HG03520 (cell line): ENCODE measurements at regions not wholly inside any gene's neighbourhood (a gene's known extent, or its start where the extent isn't known, plus 50 kb on each side); places are given as distances from the start of the nearest gene placed in this dataset.

ENCODE experiments used
- ATAC-seq: cut with Tn5 transposase; IDR thresholded peaks from one replicate; pipeline ENCODE4 v1.9.1; 2021; ENCODE audit warnings: mild to moderate bottlenecking, moderate library complexity; ENCODE audit not compliant: unreplicated experiment

DNA sequence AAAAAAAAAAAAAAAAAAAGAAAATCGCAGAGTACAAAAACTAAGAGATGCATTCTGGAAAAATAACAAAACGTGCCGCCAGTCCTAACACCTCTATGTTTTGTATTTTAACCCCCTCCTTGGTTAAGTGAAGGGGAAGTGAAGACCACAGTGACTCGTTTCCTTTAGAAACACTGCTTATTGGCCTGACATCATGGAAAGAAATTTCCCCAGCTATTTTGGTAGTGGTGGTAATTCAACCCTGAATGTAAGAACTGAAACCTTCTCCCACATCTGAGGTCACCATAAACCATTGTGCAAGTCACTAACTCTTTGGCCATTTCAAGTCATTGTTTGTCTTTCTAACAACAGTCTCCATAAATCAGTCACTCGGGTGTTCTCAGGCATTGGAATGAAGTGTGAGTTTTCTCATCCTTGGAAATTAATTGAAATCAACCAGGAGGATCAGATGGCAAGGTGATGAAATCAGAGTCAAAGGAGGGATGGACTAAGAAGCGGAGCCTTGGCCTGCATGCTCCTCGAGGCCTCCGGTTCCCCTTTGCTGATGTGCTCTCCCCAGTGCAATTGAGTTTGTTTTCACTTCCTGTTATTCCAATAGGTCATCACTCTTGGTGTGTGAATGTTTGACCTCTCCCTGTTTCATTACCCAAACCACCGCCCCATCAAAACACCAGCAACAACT lies 443.9 kb downstream of the FGF9 start:
- peak; percentile 92 for ATAC-seq

DNA sequence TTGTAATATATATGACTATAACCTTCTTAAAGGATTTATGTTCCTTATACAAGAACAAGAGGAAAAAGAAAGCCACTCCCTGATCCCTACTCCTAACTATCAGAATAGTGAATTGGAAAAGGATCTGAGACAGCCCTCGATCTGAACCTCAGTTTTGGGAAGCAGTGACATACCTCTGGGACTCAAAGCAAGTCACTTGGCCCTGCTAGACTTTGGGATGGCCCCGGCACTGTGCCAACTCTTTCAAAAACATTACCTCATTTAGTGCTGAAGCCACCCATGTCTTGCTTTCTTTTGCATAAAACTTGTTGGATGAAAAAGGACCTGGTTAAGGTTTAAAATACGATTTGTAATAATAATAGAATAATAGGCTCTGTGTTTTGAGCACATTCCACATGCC lies 447.3 kb downstream of the FGF9 start:
- ATAC-seq, result no peak

DNA sequence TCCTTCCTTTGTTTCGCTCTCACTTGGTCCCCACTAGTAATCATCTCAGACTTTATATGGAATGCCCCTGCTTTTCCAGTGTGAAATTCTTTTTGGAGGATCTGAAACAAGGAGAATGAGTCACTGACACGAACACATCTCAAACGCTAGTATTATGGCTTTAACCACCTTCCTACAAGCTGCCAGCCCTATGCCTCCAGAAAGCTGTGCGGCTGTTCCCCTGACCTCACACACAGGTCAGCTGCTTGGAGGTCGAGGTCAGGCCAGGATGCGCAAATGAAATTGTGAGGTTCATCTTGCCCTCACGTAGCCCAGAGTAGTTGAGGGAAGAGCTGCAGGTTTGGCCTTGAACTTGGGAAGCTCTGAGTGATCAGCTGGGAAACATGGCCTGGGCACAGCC lies 449.8 kb downstream of the FGF9 start:
- no peak for ATAC-seq

DNA sequence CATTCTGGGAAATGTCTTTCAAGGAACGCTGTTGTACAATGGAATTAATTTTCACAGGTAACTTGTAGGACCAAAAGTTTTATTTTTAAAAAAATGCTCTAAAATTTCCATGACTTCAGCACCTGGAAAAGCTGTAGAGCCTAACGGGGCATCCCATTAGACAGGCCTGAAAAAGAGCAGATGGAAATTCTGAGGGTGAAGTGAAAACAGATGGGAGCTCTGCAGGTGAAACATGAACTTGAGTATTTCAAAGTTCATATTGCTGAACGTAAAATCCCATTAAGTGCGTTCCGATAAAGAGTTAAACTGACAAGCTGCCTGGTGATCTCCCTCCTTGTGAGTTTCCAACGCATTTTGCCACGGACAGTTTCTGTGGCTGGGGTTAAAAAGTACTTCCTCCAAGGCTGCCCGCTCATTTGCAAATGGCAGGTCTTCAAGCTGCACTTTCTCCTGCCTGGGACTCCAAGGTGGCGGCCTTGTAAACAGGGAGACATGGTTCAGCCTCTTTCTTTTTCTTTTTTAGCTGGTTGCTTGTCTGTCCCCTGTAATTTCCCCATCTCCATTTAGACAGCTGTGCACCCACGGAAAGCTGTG lies 450.4 kb downstream of the FGF9 start:
- ATAC-seq, result no peak

DNA sequence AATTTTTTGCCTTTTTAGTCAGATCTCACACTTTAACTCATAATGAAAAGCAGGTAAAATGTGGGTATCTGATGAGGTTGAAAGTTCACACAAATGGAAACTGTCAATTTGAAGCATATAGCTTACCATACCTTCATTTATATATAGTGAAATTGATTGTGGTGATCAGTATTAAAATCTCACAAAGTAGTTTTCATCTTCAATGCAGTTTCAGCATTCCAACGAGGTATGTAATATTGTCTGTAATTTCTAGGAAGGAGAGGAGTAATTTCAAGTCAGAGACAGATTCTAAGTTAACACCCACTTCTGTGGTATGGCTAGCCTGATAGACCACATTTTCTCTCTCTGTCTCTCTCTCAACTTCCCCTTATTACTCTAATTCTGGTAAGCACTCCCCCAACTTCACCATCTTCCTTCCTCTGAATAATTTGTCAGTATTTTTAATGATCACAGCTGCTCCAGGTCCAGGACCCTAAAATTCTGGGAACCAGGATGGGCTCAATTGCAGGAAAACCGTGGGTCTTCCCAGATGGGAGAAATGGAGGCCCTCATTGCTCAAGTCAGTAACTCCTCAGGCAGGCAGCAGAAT lies 455.7 kb downstream of the FGF9 start:
- peak; percentile 96 for ATAC-seq

DNA sequence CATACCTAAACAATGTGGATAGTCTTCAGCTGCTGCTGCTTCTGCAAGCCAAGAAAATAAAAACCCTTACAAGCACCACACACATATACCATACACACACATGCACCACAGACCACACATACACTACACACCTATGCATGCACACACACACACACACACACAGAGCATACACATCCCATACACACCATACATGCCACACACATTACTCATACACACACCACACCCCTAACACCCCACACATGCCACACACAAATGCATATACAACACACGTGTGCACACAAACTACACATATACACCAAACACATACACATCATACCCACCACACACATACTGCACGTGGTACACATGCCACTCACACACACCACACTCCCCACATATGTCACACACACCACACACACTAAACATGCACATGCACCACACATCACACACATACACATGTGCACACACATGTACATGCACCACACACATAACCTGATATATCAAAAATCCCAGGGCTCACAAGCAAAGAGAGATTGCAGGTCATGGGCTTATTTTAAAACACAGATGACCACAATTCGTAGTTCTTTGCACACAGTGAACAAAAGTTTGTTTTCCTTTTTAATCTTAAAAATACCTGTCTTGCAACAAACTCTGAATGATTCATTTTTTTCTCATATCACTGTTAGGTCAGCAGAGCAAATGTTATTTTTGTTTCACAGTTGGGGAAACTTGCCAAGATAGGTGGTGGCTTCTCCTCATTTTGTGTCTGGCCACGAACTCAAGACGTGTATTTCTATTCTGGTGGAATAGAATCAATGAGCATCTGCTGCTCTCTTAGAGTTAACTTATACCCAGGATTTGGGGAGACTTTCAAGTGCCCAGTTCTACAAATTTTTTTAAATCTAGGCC lies 456.6 kb downstream of the FGF9 start:
- ATAC-seq, result no peak

DNA sequence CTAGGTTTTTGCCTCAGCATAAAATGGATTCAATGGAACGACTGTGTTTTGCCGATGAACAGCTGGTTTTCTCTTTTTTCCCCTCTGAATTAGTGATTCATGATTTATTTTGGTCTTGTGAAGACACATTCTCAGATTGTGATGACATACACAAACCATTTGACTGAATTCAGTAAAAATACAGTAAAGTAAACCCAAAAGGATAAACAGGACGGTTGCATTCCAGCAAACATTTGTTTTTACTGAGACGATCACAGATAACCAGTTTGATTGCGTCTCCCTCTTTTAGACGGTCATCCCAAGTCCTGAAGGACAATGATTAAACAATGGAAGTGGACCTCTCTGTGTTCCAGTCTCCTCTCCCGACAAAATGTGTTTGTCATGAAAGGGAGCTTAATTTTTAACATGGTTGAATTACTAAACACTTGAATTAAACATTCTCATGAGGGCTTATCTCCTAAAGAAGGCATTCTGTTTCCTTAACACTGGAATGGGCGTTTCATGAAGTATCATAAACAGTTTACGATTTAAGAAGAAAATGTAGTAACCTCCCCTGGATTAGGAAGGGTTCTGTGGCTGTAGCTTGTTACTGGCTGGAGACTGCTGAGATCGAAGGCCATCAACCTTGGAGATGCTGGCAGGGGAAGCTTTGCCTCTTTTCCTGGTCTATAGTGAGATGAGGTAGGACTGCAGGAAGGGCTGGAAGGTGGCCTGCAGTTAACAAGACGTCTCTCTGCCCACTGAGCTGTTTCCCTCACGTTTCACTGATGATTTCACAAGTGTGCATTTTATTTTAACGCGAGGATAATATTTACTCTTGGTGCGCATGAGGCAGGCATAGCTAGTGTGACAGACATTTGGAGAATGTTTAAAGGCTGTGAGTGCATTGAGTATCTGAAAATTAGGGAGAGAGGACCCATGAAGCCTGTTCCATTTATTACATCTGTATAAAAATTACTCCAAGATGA lies 457.9 kb downstream of the FGF9 start:
- ATAC-seq, result no peak

DNA sequence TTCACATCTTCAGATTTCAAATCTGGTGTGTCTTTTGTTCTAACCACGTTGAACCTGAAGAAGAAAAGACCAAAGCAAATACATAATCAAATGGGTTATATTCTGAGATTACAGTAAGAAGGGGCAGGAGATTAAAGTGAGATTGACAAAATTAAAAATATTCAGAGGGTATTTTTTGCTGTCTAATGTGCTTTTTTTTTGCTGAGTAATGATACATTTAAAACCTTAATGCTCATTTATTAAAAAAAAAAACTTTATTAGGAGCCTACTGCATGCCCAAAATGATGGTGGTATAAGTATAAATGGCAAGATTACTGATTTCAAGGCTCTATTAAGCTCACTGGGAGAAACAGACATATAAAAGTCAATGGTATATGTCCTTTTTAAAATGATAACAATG lies 459.4 kb downstream of the FGF9 start:
- ATAC-seq, result no peak

DNA sequence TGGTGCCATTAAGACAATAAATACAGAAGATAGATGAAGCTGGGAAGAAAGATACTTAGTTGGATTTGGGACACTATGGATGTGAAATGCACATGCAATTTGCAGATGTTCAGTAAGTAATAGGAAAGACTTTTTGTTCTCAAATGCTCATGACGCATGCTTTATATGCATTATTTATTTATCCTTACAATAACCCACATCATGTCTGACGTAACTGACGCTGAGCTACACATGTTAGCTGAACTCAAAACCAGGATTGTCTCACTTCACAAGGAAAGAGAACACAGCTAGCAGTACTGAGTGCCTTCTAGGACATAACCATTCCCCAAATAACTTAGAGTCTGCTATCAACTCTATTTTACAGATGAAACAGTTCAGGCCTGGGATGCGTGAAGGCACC lies 463.4 kb downstream of the FGF9 start:
- no peak for ATAC-seq

DNA sequence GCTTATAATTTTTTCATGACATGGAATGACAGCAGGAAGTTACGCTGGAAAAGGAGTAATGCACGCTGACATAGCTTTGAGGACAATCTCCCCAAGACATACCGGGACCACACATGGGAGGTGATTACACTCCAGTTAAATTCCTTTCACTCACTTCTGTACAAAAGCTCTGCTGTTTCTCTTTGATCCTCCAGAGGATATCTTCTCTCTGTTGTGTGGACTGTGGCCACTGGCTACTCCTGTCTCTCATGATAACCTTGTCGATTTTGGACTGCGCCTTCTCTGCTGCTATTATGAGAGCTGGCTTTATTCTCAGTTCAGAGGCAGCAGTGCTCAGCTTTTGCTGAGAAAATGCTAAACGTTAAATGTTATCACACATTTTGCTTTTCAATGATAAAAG lies 464.6 kb downstream of the FGF9 start:
- no peak for ATAC-seq

DNA sequence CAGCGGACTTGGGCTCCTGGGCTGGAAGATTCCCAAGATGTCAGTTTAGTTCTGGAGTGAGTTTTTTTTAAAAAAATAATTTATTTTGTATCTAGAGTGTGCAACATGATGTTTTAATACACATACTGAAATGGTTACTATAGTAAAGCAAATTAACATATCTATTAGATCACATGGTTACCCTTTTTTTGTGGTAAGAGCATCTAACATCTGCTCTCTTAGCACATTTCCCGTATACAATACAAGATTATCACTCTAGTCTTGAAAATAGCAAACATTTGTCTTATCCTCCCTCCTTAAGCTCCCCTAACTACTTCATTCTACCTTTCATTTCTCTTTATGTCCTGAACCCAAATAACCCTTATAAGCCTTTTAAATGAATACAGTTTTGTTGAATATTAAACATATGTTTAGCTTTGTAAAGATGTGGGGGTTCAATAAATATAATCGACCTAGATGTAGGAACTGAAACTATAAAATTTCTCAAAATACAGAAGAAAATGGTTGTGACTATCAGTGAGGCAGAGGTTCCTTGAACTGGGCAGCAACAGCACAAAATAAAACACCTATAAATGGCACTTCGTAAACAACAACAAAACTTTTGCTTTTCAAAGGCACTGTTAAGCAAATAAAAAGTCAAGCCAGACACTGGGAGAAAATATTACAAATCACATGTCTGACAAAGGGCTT lies 466.6 kb downstream of the FGF9 start:
- no peak for ATAC-seq

DNA sequence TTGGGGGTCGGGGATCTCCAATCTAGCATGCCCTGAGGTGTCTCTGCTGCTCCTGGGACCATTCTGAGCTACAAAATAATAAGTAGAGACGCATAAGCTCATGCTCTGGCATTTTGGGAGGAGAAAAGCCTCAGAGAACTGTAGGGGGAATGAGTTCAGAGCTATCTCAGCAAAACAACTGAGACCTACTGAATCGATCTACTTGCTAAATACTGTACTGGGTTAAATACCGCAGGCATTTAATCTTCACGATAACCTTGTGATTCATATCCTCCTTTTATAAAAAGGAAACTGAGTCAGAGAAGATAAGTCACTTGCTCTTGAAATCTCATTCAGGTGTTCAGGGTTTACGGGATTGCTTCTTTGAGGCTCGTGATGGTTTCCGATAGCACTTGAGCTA lies 468.1 kb downstream of the FGF9 start:
- no peak for ATAC-seq

DNA sequence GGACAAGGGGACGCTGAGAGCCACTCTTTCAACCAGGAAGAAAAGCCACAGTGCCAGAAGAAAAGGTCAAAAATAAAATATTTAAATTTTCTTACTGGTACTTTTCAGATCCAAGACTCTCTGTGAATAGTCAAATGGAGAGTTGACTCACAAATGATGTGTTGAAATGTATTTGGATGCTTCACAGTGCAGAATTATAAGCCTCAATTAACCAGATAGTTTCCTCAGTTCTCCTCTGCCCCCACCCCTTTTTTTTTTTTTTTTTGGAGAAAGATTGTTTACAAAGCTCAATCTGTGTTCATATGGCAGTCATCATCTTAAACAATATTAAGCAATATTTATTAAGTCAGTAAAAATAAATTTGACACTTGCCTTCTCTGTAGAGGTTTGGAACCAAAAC lies 470.8 kb downstream of the FGF9 start:
- ATAC-seq, result no peak

DNA sequence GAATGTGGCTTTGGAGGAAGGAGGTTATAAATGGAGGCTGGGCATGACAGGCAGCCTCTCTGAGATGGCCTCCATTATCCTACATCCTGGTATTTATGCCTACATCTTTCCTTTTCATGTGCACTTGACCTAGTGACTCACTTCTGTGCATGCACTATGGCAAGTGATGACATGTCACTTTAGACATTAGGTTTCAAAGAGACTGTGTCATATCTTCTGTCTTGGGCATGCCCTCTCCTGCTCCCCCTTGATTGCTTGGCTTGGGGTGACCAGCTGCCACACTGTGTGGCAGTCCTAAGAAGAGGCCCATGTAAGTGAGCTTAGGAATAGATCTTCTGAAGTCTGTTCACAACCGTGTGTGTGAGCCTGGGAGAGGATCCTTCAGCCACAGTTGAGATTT lies 472.8 kb downstream of the FGF9 start:
- no peak for ATAC-seq

DNA sequence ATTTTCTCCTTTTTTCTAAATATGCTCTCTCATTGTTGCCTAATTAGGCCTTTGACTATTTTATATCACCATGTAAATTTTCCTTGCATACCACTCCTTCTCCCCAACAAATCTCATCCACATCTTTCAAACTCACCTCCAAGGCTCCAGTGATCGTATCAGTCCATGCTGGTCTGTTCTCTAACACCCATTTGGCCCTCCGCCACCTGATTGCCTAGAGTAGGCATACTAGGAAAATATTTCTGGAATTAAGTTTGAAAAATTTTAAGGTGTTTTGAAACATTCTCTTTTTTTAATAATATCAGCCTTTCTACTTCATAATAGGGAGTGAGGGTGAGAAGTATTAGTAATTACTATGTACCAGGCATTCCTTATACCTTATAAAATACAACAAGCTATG lies 473.9 kb downstream of the FGF9 start:
- no peak for ATAC-seq

DNA sequence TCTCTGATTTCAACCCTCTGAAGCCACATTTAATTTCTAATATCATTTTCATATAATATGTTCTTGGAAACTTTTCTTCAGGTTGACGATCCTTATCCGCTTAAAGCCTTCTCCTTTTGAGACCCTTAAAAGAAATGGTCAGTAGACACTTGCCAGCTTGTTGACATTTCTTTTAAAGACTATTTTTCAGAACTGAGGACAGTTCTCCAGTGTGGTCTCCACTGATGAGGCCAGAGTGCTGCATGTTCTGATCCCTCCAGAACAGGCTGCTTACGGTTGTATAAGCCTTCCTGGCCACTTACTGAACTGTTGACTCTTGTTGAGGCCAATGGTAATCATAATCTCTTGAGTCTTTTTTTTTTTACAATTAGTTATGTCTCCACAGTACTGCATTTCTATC lies 477.3 kb downstream of the FGF9 start:
- ATAC-seq, result no peak

DNA sequence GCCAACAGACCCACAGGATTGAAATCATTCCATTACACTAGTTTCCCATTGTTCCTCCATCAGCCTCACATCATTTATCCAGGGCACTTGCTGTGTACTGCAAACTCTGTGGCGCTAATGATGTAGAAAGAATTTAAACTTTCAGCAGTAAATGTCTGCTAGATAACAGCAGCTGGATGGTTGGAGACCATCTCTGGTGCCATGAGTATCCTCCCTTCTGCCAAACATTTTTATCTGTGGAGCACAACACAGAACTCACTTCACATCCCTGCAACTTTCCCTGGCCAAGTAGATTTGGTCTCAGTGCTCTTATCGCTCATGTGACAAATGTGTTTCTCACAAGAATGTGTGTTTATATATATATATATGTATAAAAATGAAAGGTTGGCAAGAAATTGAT lies 481.9 kb downstream of the FGF9 start:
- no peak for ATAC-seq

DNA sequence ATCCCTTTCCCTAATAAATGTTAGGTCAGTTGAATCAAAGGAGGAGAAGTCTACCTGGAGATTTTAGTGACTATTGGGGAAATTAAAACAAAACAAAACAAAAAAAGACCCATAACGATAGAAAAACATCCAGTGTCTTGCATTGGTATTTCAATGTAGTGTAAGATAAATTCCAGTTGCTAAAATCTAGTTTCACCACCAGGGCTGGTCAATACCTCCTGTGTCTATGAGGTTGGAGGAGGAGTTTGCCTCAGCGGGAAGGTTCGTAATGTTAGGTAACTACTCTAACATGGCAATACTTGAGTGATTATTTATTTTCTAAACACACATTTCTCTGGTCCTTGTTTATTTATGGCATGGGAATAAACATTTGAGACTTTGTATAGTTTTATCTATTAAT lies 483.2 kb downstream of the FGF9 start:
- no peak for ATAC-seq

DNA sequence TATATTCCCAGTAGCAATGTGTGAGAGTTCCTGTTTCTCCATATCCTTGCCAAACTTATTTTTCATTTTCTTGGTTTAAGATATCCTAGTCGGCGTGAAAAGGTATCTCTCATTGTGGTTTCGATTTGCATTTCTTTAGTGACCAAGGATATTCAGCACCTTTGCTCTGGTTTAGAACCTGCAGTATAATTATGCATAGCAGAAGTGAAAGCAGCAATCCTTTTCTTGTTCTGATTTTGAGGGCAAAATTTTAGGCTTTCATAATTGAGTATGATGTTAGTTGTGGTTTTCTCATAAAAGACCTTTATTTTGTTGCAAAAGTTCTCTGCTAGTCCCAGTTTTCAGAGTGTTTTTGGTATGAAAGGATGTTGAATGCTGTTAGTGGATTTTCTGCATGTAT lies 491.0 kb downstream of the FGF9 start:
- peak; percentile 86 for ATAC-seq

DNA sequence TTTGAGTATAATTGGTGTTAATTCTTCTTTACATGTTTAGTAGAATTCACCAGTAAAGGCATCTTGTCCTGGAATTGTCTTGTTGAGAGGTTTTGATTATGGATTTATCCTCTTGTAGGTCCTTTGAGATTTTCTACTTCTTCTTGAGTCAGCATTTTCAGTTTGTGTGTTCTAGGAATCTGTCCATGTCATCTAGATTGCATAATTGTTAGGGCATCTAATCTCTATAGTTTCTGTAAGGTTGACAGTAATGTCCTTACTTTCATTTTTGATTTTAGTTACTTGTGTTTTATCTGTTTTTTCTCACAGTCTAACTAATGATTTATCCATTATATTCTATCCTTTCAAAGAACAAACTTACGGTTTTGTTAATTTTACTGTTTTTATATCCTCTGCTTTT lies 492.0 kb downstream of the FGF9 start:
- peak; percentile 40 for ATAC-seq
